ENCODE measurements at regions not wholly inside any gene's neighbourhood (a gene's known extent, or its start where the extent isn't known, plus 50 kb on each side); places are given as distances from the start of the nearest gene placed in this dataset.
"Not testable (repeated sequence)": the region's sequence is repeated elsewhere in the genome, so short reads cannot be mapped to it uniquely, and the experiment has no call there.

GRCh38 chr3:59374091-59374817 is 324.4 kb upstream of the CFAP20DC start:
- FAIRE-seq: no peak

GRCh38 chr3:59372346-59372745 is 322.5 kb upstream of the CFAP20DC start:
- no peak for FAIRE-seq
- DNase-seq (ENCODE audit: insufficient read length, low spot score): no peak

More at GRCh38 chr3:59374091-59374817, 324.4 kb upstream of the CFAP20DC start:
- no peak for DNase-seq (ENCODE audit: insufficient read length, low spot score)

- FAIRE-seq: no peak
- DNase-seq (ENCODE audit: insufficient read length, low spot score): no peak
These were observed 319.3 kb upstream of the CFAP20DC start for GRCh38 chr3:59368900-59369675.

DNA sequence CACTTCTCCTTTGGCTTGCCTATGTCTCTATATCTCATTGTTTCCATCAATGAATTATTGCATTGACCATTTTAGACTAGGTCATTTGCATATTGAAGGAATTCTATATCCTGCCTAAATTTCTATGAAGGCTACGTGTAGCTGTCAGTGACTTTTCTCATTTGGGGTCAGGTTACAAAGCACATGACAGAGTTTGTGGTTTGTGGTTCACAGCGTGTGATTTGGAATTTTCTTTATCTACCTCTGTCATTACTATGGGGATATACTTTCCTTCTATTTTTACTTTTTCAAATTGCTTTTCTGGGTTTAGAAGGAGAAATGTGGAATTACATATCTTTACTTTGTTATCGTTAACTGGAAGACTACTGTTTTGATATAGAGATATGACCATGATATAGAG is 317.3 kb upstream of the CFAP20DC start:
- DNase-seq (ENCODE audit: insufficient read length, low spot score) (no peak), FAIRE-seq (no peak)

GRCh38 chr3:59366218-59366617 is 316.4 kb upstream of the CFAP20DC start:
- FAIRE-seq (no peak), DNase-seq (ENCODE audit: insufficient read length, low spot score) (no peak)

DNA sequence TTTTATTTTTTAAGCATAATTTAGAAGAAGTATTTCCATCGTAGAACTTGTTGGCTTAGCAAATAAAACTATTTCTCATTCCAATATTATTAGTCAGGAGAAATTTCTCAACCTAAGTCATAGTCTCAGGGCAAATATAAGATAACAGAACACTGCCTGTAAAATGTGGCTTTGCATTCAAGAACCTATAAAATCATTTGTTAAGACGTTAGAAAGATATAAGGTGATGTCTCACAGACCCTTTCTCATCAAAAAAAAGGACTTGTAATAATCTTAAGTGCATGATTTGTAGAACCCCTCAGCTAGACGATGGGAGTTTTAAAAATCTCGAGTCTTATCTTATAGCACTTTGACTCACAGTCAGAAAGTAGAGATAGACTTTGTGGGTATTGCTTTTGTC is 314.7 kb upstream of the CFAP20DC start:
- FAIRE-seq: no peak
- no peak for DNase-seq (ENCODE audit: insufficient read length, low spot score)

DNA sequence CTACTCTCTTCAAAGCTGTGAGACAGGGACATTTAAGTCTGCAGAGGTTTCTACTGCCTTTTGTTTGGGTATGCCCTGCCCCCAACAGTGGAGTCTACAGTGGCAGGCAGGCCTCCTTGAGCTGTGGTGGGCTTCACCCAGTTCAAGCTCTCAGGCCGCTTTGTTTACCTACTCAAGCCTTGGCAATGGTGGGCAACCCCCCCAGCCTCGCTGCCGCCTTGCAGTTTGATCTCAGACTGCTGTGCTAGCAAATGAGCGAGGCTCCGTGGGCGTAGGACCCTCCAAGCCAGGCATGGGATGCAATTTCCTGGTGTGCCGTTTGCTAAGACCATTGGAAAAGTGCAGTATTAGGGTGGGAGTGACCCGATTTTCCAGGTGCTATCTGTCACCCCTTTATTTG is 310.5 kb upstream of the CFAP20DC start:
- DNase-seq (ENCODE audit: insufficient read length, low spot score); FAIRE-seq: not testable (repeated sequence)

DNA sequence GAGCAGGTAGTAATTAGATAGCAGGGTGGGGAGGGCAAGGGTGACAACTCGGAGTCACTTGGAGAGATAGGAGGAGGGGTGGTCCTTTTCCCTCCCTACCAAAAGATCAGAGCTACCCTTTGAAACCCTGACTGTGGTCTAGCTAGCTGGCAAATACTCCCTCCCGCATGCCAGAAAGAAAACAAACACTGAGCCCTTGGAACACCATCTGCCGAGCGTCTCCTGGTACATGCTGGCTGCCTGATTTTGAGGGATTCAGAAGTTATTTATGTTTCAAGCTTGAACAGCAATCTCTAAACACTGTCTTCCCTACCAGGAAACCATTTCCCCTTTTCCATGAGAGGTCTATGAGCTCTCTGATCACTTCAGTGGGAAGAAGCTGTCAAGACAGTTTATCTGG is 291.6 kb upstream of the CFAP20DC start:
- no peak for FAIRE-seq
- DNase-seq (ENCODE audit: insufficient read length, low spot score): no peak

GRCh38 chr3:59339818-59340217 is 290.0 kb upstream of the CFAP20DC start:
- DNase-seq (ENCODE audit: insufficient read length, low spot score) (no peak), FAIRE-seq (peak; percentile 40)

GRCh38 chr3:59338934-59339333 is 289.1 kb upstream of the CFAP20DC start:
- DNase-seq (ENCODE audit: insufficient read length, low spot score) (no peak), FAIRE-seq (no peak)

GRCh38 chr3:59335338-59335737 is 285.5 kb upstream of the CFAP20DC start:
- FAIRE-seq: no peak

GRCh38 chr3:59334585-59334984 is 284.8 kb upstream of the CFAP20DC start:
- no peak for FAIRE-seq

More at GRCh38 chr3:59335338-59335737, 285.5 kb upstream of the CFAP20DC start:
- DNase-seq (ENCODE audit: insufficient read length, low spot score): no peak

DNA sequence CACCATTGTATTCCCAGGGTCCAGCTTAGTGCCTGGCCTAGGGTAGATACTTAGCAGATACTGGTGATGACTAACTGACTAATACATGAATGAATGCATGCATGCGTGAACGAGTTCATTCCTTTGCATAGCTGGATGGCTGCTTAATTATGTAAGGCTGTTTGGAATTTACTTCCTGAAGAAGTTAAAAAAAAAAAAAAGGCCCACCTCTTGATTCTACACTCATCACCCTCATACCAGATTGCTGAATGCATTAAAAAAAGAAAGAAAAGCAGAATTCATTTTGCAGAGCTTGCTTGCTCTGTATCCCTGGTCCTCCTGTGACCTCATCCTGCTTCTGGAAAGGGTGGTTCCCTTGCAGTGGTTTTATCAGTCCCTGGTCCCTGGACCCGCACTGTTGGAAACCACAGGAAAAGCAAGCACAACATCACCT is 277.6 kb upstream of the CFAP20DC start:
- DNase-seq (ENCODE audit: insufficient read length, low spot score) (no peak), FAIRE-seq (no peak)

More at GRCh38 chr3:59334585-59334984, 284.8 kb upstream of the CFAP20DC start:
- no peak for DNase-seq (ENCODE audit: insufficient read length, low spot score)

GRCh38 chr3:59326246-59327024 is 276.6 kb upstream of the CFAP20DC start:
- DNase-seq (ENCODE audit: insufficient read length, low spot score) (no peak), FAIRE-seq (no peak)

DNA sequence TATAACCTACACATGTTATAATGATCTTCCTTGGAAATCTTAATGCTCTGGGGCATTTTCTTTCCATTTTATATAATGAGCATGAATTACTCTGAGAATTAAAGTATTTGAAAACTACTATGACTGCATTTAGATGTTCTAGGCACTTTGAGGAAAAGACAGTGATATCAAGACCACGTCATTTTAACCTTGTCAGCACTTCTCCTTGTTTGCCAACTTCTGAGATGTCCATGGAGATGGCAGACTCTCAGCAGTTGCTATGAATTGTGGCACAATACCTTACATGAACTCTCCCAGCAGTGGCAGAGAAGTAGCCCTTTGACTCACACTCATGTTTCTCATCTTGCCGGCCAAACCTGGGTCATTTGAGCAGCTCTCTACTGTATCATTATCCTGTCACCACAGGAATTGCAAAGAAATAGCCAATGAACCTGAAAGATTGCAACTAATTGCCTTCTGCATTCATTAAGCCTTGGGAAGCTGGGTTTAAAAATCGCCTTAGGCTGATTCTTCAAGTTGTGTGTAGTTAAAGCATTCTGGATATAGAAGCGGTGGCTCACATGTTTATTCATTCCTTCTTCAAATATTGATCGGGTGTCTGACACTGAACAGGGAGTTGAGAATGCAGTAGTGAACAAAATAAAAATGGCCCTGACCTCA is 272.2 kb upstream of the CFAP20DC start:
- DNase-seq (ENCODE audit: insufficient read length, low spot score): no peak
- FAIRE-seq: no peak

DNA sequence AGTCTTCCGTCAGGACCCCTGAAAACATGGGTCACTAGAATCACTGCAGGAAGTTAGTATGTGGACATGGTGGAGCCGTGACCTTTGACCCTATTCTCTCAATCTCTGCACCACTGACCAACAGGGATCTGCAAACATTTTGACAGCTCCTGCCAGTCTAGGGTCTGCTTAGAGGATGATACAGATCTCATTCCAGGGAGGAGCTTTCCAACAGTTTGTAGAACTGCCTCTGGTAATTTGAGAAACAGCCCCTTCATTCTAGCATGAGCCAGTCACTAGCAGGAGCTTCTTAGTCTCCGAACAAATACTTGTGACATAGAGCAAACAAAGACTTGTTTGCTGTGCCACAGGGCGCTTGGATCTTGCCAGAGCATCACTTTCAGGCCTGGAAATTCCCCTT is 270.3 kb upstream of the CFAP20DC start:
- FAIRE-seq (no peak), DNase-seq (ENCODE audit: insufficient read length, low spot score) (no peak)

- FAIRE-seq (no peak), DNase-seq (ENCODE audit: insufficient read length, low spot score) (no peak)
These were observed 269.6 kb upstream of the CFAP20DC start for GRCh38 chr3:59319442-59319841.

DNA sequence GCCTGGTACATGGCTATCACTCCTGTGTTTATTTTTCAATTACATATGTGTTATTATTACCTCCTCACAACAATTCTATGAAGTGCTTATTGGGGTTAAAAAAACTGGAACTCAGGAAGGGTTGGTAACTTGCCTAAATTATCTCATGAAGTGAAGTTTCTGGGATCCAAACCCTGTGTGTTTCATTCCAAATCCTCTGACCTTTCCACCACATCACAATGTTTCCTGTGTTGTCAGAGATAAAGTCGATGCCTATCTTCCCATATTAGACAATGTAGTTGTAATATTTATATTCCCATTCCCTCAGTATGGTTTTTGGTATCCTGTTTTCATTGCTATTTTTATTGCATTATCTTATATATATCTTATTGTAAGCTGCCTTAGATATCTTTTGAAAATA is 269.1 kb upstream of the CFAP20DC start:
- DNase-seq (ENCODE audit: insufficient read length, low spot score): no peak
- FAIRE-seq: no peak

- DNase-seq (ENCODE audit: insufficient read length, low spot score) (no peak), FAIRE-seq (no peak)
These were observed 267.6 kb upstream of the CFAP20DC start for GRCh38 chr3:59317386-59317785.

GRCh38 chr3:59316688-59317275 is 267.0 kb upstream of the CFAP20DC start:
- FAIRE-seq: no peak
- DNase-seq (ENCODE audit: insufficient read length, low spot score): no peak

Data from HTR-8/SVneo (cell line).